Fibroblast of gingiva (primary cell): ENCODE measurements at regions not wholly inside any gene's neighbourhood (a gene's known extent, or its start where the extent isn't known, plus 50 kb on each side); places are given as distances from the start of the nearest gene placed in this dataset.
"Not testable (repeated sequence)": the region's sequence is repeated elsewhere in the genome, so short reads cannot be mapped to it uniquely, and the experiment has no call there.

Source experiments
- DNase-seq: peaks from one replicate; pipeline ENCODE4 v3.0.0-alpha.2; 2011; ENCODE audit warnings: low read depth

GRCh38 chr1:99361406-99361805 is 97.1 kb downstream of the PLPPR4 start:
- DNase-seq: no peak

- no peak for DNase-seq
Observed at GRCh38 chr1:99363531-99363930, 99.2 kb downstream of the PLPPR4 start.

DNA sequence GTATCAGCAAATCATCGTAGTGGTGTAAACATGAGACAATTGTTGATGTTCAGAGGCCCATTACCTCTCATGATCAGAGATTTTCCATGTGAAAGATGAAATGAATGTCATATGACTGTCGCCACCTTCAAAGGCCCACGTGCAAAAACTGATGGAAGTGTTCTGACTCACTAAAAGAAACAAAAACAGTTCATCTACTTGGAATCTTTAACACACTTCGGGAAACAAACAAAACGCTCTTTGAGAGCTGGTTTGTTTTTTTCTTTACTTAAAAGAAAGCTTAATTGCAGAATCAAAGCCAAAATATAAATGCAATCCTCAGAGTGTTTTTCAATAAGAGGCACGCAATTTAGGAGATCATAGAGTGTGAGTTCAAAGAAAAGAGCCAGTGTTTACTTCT is 100.8 kb downstream of the PLPPR4 start:
- no peak for DNase-seq

GRCh38 chr1:99365545-99365944 is 101.3 kb downstream of the PLPPR4 start:
- no peak for DNase-seq

DNA sequence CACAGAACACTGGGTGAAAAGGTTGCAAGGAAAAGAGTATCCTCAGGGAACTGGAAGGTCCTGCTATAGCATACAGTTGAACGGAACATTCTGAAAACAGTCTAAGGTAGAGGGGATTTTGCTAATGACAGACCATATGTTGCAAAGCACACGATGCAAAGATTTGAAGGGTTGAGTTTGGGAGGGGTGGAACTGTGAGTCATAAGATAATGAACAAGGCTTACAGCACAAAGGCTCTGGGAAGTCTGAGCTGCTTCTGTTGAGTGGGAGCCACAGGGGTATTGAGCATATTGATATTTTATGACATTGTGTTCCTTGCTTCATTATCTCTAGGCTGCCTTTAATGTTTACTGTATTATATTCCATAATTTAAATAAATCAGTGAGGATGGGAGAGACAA is 104.9 kb downstream of the PLPPR4 start:
- no peak for DNase-seq

DNA sequence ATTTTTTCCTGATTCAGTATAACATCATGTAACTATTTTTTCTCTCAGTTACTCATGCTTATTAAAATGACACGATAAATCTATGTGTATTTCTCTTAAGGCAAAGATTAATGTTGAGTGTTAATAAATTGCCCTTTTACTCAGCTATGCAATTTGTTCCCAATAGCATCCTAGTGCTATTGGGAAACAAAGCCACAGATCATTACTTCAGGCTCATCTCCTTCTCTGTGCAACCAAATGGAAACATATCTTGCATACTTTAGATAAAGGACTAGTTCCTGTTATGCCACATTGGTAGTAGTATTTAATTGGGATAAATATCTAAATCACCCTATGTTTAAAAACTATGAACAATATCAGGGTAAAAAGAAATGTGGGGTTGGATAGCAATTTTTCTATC is 106.2 kb downstream of the PLPPR4 start:
- no peak for DNase-seq

DNA sequence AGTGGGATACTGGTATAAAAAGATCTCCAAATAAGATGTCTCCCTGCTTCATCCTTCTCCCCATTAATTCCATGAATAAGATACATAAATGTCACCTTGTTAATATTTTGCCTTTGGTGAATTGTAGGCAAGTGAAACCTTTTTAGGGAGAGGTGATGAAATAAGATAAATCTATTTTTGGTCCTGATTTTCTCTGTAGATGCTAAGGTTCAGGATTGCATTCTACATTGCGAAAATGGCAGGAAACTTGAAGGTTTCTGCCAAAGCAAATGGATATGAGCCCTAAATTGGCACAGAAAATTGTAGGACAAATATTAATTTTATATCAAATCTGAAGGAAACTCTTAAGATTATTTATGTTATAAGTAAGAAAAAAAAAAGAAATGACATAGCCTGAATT is 107.1 kb downstream of the PLPPR4 start:
- DNase-seq: no peak

GRCh38 chr1:99374109-99374508 is 109.8 kb downstream of the PLPPR4 start:
- DNase-seq: no peak

GRCh38 chr1:99374693-99375092 is 110.4 kb downstream of the PLPPR4 start:
- DNase-seq: not testable (repeated sequence)

- no peak for DNase-seq
Observed at GRCh38 chr1:99384021-99384420, 119.7 kb downstream of the PLPPR4 start.

- DNase-seq: no peak
Observed at GRCh38 chr1:99385852-99386251, 121.6 kb downstream of the PLPPR4 start.

GRCh38 chr1:99396389-99396788 is 132.1 kb downstream of the PLPPR4 start:
- DNase-seq: no peak

GRCh38 chr1:99397029-99397428 is 132.7 kb downstream of the PLPPR4 start:
- no peak for DNase-seq

GRCh38 chr1:99397863-99398262 is 133.6 kb downstream of the PLPPR4 start:
- DNase-seq: no peak

GRCh38 chr1:99401556-99401955 is 137.3 kb downstream of the PLPPR4 start:
- DNase-seq: not testable (repeated sequence)

DNA sequence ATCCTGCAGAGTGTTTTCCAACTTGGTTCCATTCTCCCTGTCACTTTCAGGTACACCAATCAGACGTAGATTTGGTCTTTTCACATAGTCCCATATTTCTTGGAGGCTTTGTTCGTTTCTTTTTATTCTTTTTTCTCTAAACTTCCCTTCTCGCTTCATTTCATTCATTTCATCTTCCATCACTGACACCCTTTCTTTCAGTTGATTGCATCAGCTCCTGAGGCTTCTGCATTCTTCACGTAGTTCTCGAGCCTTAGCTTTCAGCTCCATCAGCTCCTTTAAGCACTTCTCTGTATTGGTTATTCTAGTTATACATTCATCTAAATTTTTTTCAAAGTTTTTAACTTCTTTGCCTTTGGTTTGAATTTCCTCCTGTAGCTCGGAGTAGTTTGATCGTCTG is 140.1 kb downstream of the PLPPR4 start:
- DNase-seq: not testable (repeated sequence)

DNA sequence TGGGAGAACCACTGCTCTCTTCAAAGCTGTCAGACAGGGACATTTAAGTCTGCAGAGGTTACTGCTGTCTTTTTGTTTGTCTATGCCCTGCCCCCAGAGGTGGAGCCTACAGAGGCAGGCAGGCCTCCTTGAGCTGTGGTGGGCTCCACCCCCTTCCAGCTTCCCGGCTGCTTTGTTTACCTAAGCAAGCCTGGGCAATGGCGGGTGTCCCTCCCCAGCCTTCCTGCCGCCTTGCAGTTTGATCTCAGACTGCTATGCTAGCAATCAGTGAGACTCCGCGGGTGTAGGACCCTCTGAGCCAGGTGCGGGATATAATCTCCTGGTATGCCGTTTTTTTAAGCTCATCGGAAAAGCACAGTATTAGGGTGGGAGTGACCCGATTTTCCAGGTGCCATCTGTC is 141.0 kb downstream of the PLPPR4 start:
- not testable (repeated sequence) for DNase-seq

DNA sequence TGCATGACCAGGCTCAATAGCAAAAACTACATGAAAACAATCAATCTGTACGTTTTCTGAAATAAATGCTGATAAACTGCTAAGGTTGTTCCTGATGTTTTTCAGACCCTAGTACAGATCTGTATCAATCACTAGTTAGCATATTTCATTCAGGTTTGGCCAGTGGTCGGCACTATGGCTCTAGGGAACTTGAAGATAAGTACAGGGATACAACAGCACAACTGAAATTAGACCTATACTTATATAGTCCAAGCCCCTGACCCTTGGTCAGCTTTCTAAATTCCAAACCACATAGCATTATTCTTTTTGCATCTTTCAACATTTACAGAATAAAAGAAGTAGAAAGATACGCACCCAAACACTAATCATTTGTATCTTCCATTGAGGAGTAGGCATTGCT is 142.7 kb downstream of the PLPPR4 start:
- DNase-seq: no peak

GRCh38 chr1:99424087-99424486 is 159.8 kb downstream of the PLPPR4 start:
- DNase-seq: no peak

DNA sequence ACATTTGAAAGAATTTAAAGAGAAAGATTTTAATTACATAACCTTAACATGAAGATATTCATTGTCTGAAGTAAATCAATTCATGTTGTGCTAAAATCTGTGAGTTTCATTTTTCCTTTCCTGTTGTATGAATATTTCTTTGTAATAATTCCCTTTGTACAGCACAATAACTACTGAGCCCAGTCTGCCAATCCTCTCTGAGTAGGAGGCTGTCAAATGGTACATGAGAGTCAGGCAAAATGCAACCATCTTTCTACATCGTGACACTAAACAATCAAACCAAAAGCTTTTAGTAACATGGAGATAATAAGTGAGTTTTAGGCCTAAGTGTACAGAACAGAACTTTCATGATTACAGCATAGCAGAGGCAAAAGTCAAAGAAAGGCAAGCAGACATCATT is 165.5 kb downstream of the PLPPR4 start:
- DNase-seq: no peak

- DNase-seq: no peak
Observed at GRCh38 chr1:99438656-99439230, 174.5 kb downstream of the PLPPR4 start.

- no peak for DNase-seq
Observed at GRCh38 chr1:99439433-99440075, 175.3 kb downstream of the PLPPR4 start.

GRCh38 chr1:99441299-99442095 is 177.2 kb downstream of the PLPPR4 start:
- DNase-seq: no peak
